Neural progenitor cell (in vitro differentiated cells): ENCODE measurements at regions not wholly inside any gene's neighbourhood (a gene's known extent, or its start where the extent isn't known, plus 50 kb on each side); places are given as distances from the start of the nearest gene placed in this dataset.

ENCODE experiments used
- EZH2 ChIP-seq: fragments of 200-600 bp; sonication (generic); IDR thresholded peaks from 2 replicates; pipeline ENCODE4 v1.6.1; 2017; ENCODE audit warnings: antibody characterized with exemption, mild to moderate bottlenecking, moderate library complexity
- EZH2phosphoT487 ChIP-seq: fragments of 200-600 bp; sonication (generic); IDR thresholded peaks from 2 replicates; pipeline ENCODE4 v1.6.1; 2017; ENCODE audit warnings: antibody characterized with exemption
- TF ChIP-seq, protein P1 (sequence below): fragments of 200-600 bp; sonication (generic); IDR thresholded peaks from 2 replicates; pipeline ENCODE4 v1.5.1; 2017; ENCODE audit warnings: antibody characterized with exemption, mild to moderate bottlenecking

DNA sequence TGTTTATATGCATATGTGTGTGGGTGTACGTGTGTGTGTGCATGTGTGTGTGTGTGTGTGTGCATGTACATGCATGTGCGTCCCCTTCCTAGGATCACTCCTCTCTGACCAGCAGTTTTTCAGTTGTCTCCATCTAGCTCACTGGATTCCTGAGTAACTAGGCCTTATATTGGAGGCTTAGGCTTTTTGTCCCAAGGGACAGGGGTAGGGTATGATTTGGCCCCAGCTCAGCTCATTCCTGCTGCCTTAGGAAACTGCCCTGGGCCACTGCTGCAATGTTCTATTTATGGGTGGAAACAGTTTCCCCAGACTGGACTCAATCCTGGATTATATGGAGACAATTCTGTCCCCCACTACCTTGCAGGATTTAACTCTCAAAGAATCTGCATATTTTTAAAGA is 68.8 kb upstream of the SDK1 start:
- TF ChIP-seq, protein P1, sequence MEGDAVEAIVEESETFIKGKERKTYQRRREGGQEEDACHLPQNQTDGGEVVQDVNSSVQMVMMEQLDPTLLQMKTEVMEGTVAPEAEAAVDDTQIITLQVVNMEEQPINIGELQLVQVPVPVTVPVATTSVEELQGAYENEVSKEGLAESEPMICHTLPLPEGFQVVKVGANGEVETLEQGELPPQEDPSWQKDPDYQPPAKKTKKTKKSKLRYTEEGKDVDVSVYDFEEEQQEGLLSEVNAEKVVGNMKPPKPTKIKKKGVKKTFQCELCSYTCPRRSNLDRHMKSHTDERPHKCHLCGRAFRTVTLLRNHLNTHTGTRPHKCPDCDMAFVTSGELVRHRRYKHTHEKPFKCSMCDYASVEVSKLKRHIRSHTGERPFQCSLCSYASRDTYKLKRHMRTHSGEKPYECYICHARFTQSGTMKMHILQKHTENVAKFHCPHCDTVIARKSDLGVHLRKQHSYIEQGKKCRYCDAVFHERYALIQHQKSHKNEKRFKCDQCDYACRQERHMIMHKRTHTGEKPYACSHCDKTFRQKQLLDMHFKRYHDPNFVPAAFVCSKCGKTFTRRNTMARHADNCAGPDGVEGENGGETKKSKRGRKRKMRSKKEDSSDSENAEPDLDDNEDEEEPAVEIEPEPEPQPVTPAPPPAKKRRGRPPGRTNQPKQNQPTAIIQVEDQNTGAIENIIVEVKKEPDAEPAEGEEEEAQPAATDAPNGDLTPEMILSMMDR, result no peak
- no peak for TF ChIP-seq EZH2
- TF ChIP-seq EZH2phosphoT487, result no peak
